ENCODE measurements at regions not wholly inside any gene's neighbourhood (a gene's known extent, or its start where the extent isn't known, plus 50 kb on each side); places are given as distances from the start of the nearest gene placed in this dataset.

- TF ChIP-seq CTCF (IDR thresholded peaks at IDR 0.05; ENCODE audit: insufficient read depth, low read length, missing control alignments), result no peak
- ChIA-PET CTCF (interaction anchor here (0.7 kb wide), 1 partner anchor 188 kb away, joined by 3 read pairs; no protein-coding TSS in a partner anchor), POLR2A (no interaction called here)
- DNase-seq (ENCODE audit: low read depth, low spot score), result no peak
- no peak overlapping the region for H3K4me3 ChIP-seq (ENCODE audit: low read depth, low read length)
These were observed 72.1 kb upstream of the RTL1 start for GRCh38 chr14:100975671-100976070.

DNA sequence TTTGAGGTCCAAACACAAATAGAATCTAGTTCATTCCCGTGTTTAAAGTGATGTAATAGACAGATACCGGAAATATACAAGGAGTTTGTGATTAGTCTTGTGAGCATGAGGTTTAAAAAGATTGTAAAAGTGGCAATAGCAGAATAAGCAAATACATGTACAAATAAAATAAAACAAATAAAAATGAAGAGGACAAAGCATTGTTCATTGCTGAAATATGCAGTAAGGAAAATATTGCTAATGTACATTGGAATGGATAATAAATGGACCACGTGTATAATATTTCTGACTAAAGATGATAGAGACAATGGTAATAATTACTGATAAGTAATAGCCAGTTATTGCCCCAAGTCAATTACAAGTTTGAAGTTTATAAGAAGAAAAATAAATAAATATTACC is 75.6 kb upstream of the RTL1 start:
- DNase-seq (ENCODE audit: low read depth, low spot score), result no peak
- ChIA-PET CTCF (no interaction called here), POLR2A (no interaction called here)
- no peak overlapping the region for H3K4me3 ChIP-seq (ENCODE audit: low read depth, low read length)
- no peak for TF ChIP-seq CTCF (IDR thresholded peaks at IDR 0.05; ENCODE audit: insufficient read depth, low read length, missing control alignments)

DNA sequence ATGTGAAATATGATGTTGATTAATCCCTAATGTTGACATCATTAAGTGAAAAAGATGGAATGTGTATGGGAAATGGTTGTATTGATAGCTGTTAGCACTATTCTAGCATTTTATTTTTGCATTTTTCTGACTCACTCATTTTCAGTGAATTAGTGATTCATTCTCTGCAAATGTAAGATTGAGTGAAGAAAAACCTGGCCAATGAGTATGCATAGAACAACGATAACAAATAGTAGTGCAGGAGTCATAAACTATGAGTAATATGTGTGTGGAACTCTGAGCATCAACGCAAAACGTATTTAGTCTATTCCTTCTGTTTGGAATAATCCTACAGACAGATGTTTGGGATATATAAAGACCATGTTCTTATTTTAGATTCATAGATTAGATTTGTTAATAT is 76.3 kb upstream of the RTL1 start:
- peak; percentile 59 for DNase-seq (ENCODE audit: low read depth, low spot score)
- ChIA-PET CTCF (no interaction called here), POLR2A (no interaction called here)
- no peak overlapping the region for H3K4me3 ChIP-seq (ENCODE audit: low read depth, low read length)
- TF ChIP-seq CTCF (IDR thresholded peaks at IDR 0.05; ENCODE audit: insufficient read depth, low read length, missing control alignments), result no peak

DNA sequence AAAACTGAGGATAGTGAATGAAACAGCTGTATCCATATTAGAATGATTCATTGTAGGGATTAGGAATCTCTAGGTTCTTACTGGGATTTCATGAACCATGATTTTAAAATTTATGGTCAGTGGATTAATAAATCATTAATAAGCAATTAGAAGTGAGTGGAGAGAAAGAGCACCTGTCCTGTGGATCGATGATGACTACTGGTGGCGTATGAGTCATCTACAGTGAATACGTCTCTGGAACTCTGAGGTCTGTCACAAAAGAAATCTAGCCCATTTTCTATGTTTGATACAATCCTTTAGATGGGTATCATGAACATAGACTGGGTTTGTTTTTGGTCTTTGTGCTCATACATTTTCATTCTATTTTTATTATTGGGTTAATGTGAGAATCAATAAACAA is 77.3 kb upstream of the RTL1 start:
- no peak for DNase-seq (ENCODE audit: low read depth, low spot score)
- CTCF ChIA-PET, result no interaction called here
- H3K4me3 ChIP-seq (ENCODE audit: low read depth, low read length), result no peak overlapping the region
- POLR2A ChIA-PET, result no interaction called here
- no peak for TF ChIP-seq CTCF (IDR thresholded peaks at IDR 0.05; ENCODE audit: insufficient read depth, low read length, missing control alignments)

GRCh38 chr14:100981809-100982208 is 78.3 kb upstream of the RTL1 start:
- CTCF ChIA-PET, result no interaction called here
- DNase-seq (ENCODE audit: low read depth, low spot score), result no peak
- no peak overlapping the region for H3K4me3 ChIP-seq (ENCODE audit: low read depth, low read length)
- no peak for TF ChIP-seq CTCF (IDR thresholded peaks at IDR 0.05; ENCODE audit: insufficient read depth, low read length, missing control alignments)
- POLR2A ChIA-PET, result no interaction called here

- TF ChIP-seq CTCF (IDR thresholded peaks at IDR 0.05; ENCODE audit: insufficient read depth, low read length, missing control alignments), result no peak
- CTCF ChIA-PET, result no interaction called here
- no peak for DNase-seq (ENCODE audit: low read depth, low spot score)
- POLR2A ChIA-PET, result no interaction called here
- H3K4me3 ChIP-seq (ENCODE audit: low read depth, low read length), result no peak overlapping the region
These were observed 78.8 kb upstream of the RTL1 start for GRCh38 chr14:100982353-100982752.

All from AG04449 (cell line).